SK-N-SH treated with all-trans-retinoic acid at 6 μM for 48 hours (cell line): ENCODE measurements at regions not wholly inside any gene's neighbourhood (a gene's known extent, or its start where the extent isn't known, plus 50 kb on each side); places are given as distances from the start of the nearest gene placed in this dataset.
"Not testable (repeated sequence)": the region's sequence is repeated elsewhere in the genome, so short reads cannot be mapped to it uniquely, and the experiment has no call there.

ENCODE experiments used
- ARNTL ChIP-seq: fragments of 450-650 bp; formaldehyde crosslinking; IDR thresholded peaks from 2 replicates; pipeline ENCODE4 v1.5.0; 2020; ENCODE audit warnings: low read depth, mild to moderate bottlenecking, moderate library complexity, borderline replicate concordance
- CSDC2 ChIP-seq: fragments of 250-450 bp; sonication (Bioruptor Pico); IDR thresholded peaks from 2 replicates; pipeline ENCODE4 v1.5.0; 2020; ENCODE audit warnings: mild to moderate bottlenecking, moderate library complexity
- ISL1 ChIP-seq: fragments of 250-450 bp; sonication (Bioruptor Pico); IDR thresholded peaks from 2 replicates; pipeline ENCODE4 v2.1.2; 2022; ENCODE audit warnings: mild to moderate bottlenecking, moderate library complexity
- OSR1 ChIP-seq: fragments of 250-450 bp; sonication (Bioruptor Pico); IDR thresholded peaks from 2 replicates; pipeline ENCODE4 v1.8.0; 2022; ENCODE audit warnings: moderate library complexity, mild to moderate bottlenecking, inconsistent platforms
- PATZ1 ChIP-seq: fragments of 250-450 bp; sonication (Bioruptor Pico); IDR thresholded peaks from 2 replicates; pipeline ENCODE4 v1.8.0; 2020; ENCODE audit warnings: mild to moderate bottlenecking, moderate library complexity, borderline replicate concordance
- POU6F1 ChIP-seq: fragments of 250-450 bp; sonication (Bioruptor Pico); IDR thresholded peaks from 2 replicates; pipeline ENCODE4 v1.8.0; 2021; ENCODE audit warnings: low read depth, mild to moderate bottlenecking, moderate library complexity, borderline replicate concordance
- SNAI2 ChIP-seq: fragments of 250-450 bp; sonication (Bioruptor Pico); IDR thresholded peaks from 2 replicates; pipeline ENCODE4 v1.5.0; 2020; ENCODE audit warnings: mild to moderate bottlenecking, moderate library complexity
- TOX ChIP-seq: fragments of 250-450 bp; sonication (Bioruptor Pico); IDR thresholded peaks from 2 replicates; pipeline ENCODE4 v1.8.0; 2021; ENCODE audit warnings: mild to moderate bottlenecking, moderate library complexity, borderline replicate concordance
- ZC3H10 ChIP-seq: fragments of 250-450 bp; sonication (Bioruptor Pico); IDR thresholded peaks from 2 replicates; pipeline ENCODE4 v1.5.1; 2021; ENCODE audit warnings: mild to moderate bottlenecking, moderate library complexity
- ZFP3 ChIP-seq: fragments of 250-450 bp; sonication (Bioruptor Pico); IDR thresholded peaks from 2 replicates; pipeline ENCODE4 v1.5.0; 2020; ENCODE audit warnings: mild to moderate bottlenecking, moderate library complexity
- ZFP30 ChIP-seq: fragments of 450-650 bp; formaldehyde crosslinking; IDR thresholded peaks from 2 replicates; pipeline ENCODE4 v1.5.0; 2022; ENCODE audit warnings: mild to moderate bottlenecking, moderate library complexity
- TF ChIP-seq, protein P1 (sequence below): fragments of 250-450 bp; sonication (Bioruptor Pico); IDR thresholded peaks from 2 replicates; pipeline ENCODE4 v1.5.1; 2020; ENCODE audit warnings: low read depth, mild to moderate bottlenecking, moderate library complexity

GRCh38 chr5:82455317-82455716 lies 177.2 kb upstream of the RPS23 start:
- TF ChIP-seq, protein P1, sequence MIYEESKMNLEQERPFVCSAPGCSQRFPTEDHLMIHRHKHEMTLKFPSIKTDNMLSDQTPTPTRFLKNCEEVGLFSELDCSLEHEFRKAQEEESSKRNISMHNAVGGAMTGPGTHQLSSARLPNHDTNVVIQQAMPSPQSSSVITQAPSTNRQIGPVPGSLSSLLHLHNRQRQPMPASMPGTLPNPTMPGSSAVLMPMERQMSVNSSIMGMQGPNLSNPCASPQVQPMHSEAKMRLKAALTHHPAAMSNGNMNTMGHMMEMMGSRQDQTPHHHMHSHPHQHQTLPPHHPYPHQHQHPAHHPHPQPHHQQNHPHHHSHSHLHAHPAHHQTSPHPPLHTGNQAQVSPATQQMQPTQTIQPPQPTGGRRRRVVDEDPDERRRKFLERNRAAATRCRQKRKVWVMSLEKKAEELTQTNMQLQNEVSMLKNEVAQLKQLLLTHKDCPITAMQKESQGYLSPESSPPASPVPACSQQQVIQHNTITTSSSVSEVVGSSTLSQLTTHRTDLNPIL (CRISPR knock-in tag), result not testable (repeated sequence)
- not testable (repeated sequence) for TF ChIP-seq OSR1 (CRISPR knock-in tag); ARNTL (CRISPR knock-in tag); ZFP3 (CRISPR knock-in tag); SNAI2 (CRISPR knock-in tag); ZC3H10 (CRISPR knock-in tag); TOX (CRISPR knock-in tag); ISL1; PATZ1; POU6F1 (CRISPR knock-in tag); ZFP30 (CRISPR knock-in tag); CSDC2 (CRISPR knock-in tag)
